ENCODE measurements at regions not wholly inside any gene's neighbourhood (a gene's known extent, or its start where the extent isn't known, plus 50 kb on each side); places are given as distances from the start of the nearest gene placed in this dataset.

DNA sequence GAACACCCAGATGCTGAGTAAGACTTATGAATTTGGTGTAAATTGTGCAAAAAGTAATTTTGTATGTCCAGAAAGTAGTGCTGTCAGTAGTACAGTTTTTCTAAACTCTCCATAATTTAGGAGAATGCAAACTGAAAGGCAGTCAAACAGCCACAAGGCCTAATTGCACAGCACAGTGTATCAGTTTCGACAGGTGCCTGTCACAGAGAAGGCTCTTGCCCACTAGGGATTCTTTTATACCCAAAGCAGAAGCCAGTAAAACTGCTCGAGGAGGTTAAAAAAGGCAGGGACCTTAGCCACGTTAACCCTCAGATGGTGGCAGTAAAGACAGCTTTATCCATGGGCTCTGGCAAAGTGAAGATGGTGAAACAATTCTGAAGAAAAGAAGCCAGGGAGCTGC lies 69.4 kb upstream of the GATB start:
- H3K4me3 ChIP-seq, result no peak overlapping the region
- H3K4me1 ChIP-seq (replicated peaks), result no peaks in the 10 kb centered on the region
- H3K27ac ChIP-seq, result no peak overlapping the region
- WGBS, result 74% methylated on average over 3 of the region's 3 CpGs
- H3K27me3 ChIP-seq (replicated peaks; ENCODE audit: insufficient read depth), result no peaks in the 10 kb centered on the region
- intact Hi-C loops (cut with DNase I), result no loop called here
- H3K9me3 ChIP-seq, result no peaks in the 10 kb centered on the region
- TF ChIP-seq, protein P1, sequence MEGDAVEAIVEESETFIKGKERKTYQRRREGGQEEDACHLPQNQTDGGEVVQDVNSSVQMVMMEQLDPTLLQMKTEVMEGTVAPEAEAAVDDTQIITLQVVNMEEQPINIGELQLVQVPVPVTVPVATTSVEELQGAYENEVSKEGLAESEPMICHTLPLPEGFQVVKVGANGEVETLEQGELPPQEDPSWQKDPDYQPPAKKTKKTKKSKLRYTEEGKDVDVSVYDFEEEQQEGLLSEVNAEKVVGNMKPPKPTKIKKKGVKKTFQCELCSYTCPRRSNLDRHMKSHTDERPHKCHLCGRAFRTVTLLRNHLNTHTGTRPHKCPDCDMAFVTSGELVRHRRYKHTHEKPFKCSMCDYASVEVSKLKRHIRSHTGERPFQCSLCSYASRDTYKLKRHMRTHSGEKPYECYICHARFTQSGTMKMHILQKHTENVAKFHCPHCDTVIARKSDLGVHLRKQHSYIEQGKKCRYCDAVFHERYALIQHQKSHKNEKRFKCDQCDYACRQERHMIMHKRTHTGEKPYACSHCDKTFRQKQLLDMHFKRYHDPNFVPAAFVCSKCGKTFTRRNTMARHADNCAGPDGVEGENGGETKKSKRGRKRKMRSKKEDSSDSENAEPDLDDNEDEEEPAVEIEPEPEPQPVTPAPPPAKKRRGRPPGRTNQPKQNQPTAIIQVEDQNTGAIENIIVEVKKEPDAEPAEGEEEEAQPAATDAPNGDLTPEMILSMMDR (IDR thresholded peaks at IDR 0.05), result no peak
- TF ChIP-seq POLR2A (IDR thresholded peaks at IDR 0.05) (no peak), POLR2AphosphoS5 (IDR thresholded peaks at IDR 0.05) (no peak)
- no peaks in the 10 kb centered on the region for H3K36me3 ChIP-seq
- DNase-seq (ENCODE audit: low spot score), result no peak

DNA sequence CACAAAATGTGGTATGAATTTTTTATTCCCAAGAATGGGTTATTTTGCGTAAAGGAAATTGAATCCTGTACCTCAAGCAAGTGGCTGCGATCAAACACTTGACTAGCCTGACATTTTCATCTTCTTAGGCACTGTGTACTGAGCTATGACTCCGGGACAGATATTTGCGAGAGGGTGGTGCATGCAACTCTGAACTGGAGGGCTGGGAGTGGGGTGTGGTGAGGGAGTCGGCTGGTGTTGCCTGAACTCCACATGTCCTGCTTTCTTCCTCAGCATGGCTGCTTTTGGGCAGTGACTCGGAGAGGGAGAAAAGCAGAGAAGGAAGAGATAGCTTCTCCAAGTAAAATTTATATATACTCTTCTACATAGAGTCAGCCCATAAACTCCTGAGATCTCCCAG lies 68.5 kb upstream of the GATB start:
- Histone ChIP-seq H3K36me3 (no peaks in the 10 kb centered on the region), H3K4me3 (no peak overlapping the region), H3K27ac (no peak overlapping the region), H3K9me3 (no peaks in the 10 kb centered on the region), H3K27me3 (replicated peaks; ENCODE audit: insufficient read depth) (no peaks in the 10 kb centered on the region), H3K4me1 (replicated peaks) (no peaks in the 10 kb centered on the region)
- TF ChIP-seq POLR2A (IDR thresholded peaks at IDR 0.05) (no peak), POLR2AphosphoS5 (IDR thresholded peaks at IDR 0.05) (no peak)
- TF ChIP-seq, protein P1 (IDR thresholded peaks at IDR 0.05), result no peak
- no peak for DNase-seq (ENCODE audit: low spot score)
- WGBS, result 75% methylated on average over 6 of the region's 6 CpGs
- intact Hi-C loops (cut with DNase I), result no loop called here

DNA sequence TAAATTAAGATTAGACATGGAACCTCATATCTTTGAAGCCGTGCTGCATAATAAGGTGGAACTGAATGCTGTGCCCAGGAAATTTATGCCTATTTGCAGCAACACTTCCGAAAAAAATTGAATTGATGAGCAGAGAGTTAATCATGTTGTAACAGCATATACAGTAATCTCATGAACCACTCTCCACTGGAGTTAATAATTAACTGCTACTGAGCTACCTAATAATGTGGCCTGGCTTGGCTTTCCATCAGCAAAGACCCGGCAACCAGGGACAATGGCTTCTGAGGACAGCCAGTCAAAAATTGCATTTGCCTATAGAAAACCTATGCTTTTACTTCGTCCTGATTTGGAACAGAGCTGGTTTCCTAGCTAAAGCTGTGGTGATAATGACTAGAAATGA lies 63.8 kb upstream of the GATB start:
- no peak for DNase-seq (ENCODE audit: low spot score)
- TF ChIP-seq POLR2A (IDR thresholded peaks at IDR 0.05), result no peak
- TF ChIP-seq, protein P1 (IDR thresholded peaks at IDR 0.05), result no peak
- TF ChIP-seq POLR2AphosphoS5 (IDR thresholded peaks at IDR 0.05), result no peak
- Histone ChIP-seq H3K27ac (no peak overlapping the region), H3K9me3 (no peaks in the 10 kb centered on the region), H3K36me3 (no peaks in the 10 kb centered on the region), H3K4me1 (replicated peaks) (no peaks in the 10 kb centered on the region), H3K27me3 (replicated peaks; ENCODE audit: insufficient read depth) (no peaks in the 10 kb centered on the region), H3K4me3 (no peak overlapping the region)
- 71% methylated on average over 4 of the region's 4 CpGs for WGBS
- intact Hi-C loops (cut with DNase I), result no loop called here

DNA sequence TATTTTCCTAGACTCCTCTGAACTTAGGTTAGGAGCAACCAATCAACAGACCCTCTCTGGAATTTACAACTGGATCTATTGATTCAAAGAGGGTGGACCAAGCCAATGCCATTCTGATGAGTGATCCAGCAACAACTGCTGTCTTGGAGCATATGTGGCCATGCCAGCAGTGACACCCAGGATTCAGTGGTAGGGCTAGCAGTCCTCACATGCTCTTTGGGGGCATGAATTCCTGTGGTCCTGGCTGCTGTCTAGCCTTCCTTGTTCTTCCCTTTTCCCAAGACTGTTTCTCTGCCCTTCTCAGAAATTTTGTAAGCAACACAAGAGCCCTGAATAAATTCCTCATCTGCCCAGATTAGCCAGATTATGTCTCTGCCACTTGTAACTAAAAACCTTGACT lies 61.5 kb upstream of the GATB start:
- Histone ChIP-seq H3K9me3 (no peaks in the 10 kb centered on the region), H3K27ac (no peak overlapping the region), H3K4me3 (no peak overlapping the region), H3K36me3 (no peaks in the 10 kb centered on the region), H3K27me3 (replicated peaks; ENCODE audit: insufficient read depth) (no peaks in the 10 kb centered on the region), H3K4me1 (replicated peaks) (no peaks in the 10 kb centered on the region)
- TF ChIP-seq POLR2AphosphoS5 (IDR thresholded peaks at IDR 0.05) (no peak), POLR2A (IDR thresholded peaks at IDR 0.05) (no peak)
- TF ChIP-seq, protein P1 (IDR thresholded peaks at IDR 0.05), result no peak
- intact Hi-C loops (cut with DNase I), result no loop called here
- DNase-seq (ENCODE audit: low spot score), result no peak

DNA sequence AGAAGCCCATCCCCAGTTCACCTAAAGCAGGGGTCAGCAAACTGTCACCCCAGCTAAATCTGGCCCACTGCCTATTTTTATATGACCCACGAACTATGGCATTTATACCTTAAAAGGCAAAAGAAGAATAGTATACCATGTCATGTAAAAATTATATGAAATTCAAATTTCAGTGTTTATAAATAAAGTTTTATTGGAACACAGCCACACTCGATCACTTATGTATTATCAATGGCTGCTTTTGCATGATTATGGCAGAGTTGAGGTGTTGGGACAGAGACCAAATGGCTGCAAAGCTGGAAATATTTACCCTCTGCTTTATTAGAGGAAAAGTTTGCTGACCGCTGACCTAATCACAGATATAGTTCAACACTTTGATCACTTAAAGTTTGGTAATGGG lies 59.2 kb upstream of the GATB start:
- TF ChIP-seq POLR2A (IDR thresholded peaks at IDR 0.05) (no peak), POLR2AphosphoS5 (IDR thresholded peaks at IDR 0.05) (no peak)
- TF ChIP-seq, protein P1 (IDR thresholded peaks at IDR 0.05), result no peak
- Histone ChIP-seq H3K9me3 (no peaks in the 10 kb centered on the region), H3K4me3 (no peak overlapping the region), H3K27me3 (replicated peaks; ENCODE audit: insufficient read depth) (no peaks in the 10 kb centered on the region), H3K4me1 (replicated peaks) (no peaks in the 10 kb centered on the region), H3K36me3 (no peaks in the 10 kb centered on the region), H3K27ac (no peak overlapping the region)
- 94% methylated on average over 3 of the region's 3 CpGs for WGBS
- no peak for DNase-seq (ENCODE audit: low spot score)
- intact Hi-C loops (cut with DNase I), result no loop called here
